CD4-positive, alpha-beta T cell treated with Interleukin-4 for 1 hour (primary cell): ENCODE measurements at regions not wholly inside any gene's neighbourhood (a gene's known extent, or its start where the extent isn't known, plus 50 kb on each side); places are given as distances from the start of the nearest gene placed in this dataset.
"Not testable (repeated sequence)": the region's sequence is repeated elsewhere in the genome, so short reads cannot be mapped to it uniquely, and the experiment has no call there.

ENCODE experiments used
- DNase-seq, 2 donors: peaks; one replicate each; pipeline ENCODE4 v3.0.0-alpha.2; 2020 to 2022

GRCh38 chr18:60200558-60200957 lies 172.0 kb downstream of the MC4R start:
- no peak for DNase-seq

- no peak for DNase-seq
Observed at GRCh38 chr18:60199505-60199904, 173.1 kb downstream of the MC4R start.

GRCh38 chr18:60197671-60198462 lies 174.7 kb downstream of the MC4R start:
- no peak for DNase-seq

GRCh38 chr18:60196836-60197606 lies 175.6 kb downstream of the MC4R start:
- no peak for DNase-seq

- no peak for DNase-seq
Observed at GRCh38 chr18:60193780-60194179, 178.8 kb downstream of the MC4R start.

GRCh38 chr18:60191926-60192325 lies 180.6 kb downstream of the MC4R start:
- no peak for DNase-seq

- no peak for DNase-seq
Observed at GRCh38 chr18:60189856-60190255, 182.7 kb downstream of the MC4R start.

- no peak for DNase-seq
Observed at GRCh38 chr18:60188958-60189357, 183.6 kb downstream of the MC4R start.

GRCh38 chr18:60182223-60182622 lies 190.4 kb downstream of the MC4R start:
- DNase-seq: no peak

- DNase-seq: no peak
Observed at GRCh38 chr18:60180671-60181070, 191.9 kb downstream of the MC4R start.

GRCh38 chr18:60178224-60178623 lies 194.4 kb downstream of the MC4R start:
- DNase-seq: not testable (repeated sequence)

- no peak for DNase-seq
Observed at GRCh38 chr18:60176259-60176658, 196.3 kb downstream of the MC4R start.

GRCh38 chr18:60174832-60175231 lies 197.7 kb downstream of the MC4R start:
- DNase-seq: no peak

- no peak for DNase-seq
Observed at GRCh38 chr18:60172030-60172429, 200.5 kb downstream of the MC4R start.

- DNase-seq: no peak
Observed at GRCh38 chr18:60163622-60164021, 209.0 kb downstream of the MC4R start.

GRCh38 chr18:60162388-60162787 lies 210.2 kb downstream of the MC4R start:
- DNase-seq: no peak

GRCh38 chr18:60157810-60158209 lies 214.8 kb downstream of the MC4R start:
- no peak for DNase-seq

- DNase-seq: no peak
Observed at GRCh38 chr18:60153376-60153775, 219.2 kb downstream of the MC4R start.

GRCh38 chr18:60149316-60149715 lies 223.3 kb downstream of the MC4R start:
- no peak for DNase-seq

- DNase-seq: no peak
Observed at GRCh38 chr18:60147323-60147722, 225.3 kb downstream of the MC4R start.

GRCh38 chr18:60146220-60146960 lies 226.2 kb downstream of the MC4R start:
- no peak for DNase-seq

- no peak for DNase-seq
Observed at GRCh38 chr18:60145776-60146175, 226.8 kb downstream of the MC4R start.

GRCh38 chr18:60134806-60135205 lies 235.0 kb downstream of the PMAIP1 start:
- DNase-seq: no peak

- no peak for DNase-seq
Observed at GRCh38 chr18:60130284-60130683, 230.5 kb downstream of the PMAIP1 start.
